Liver (tissue), 3 donors: ENCODE measurements at regions not wholly inside any gene's neighbourhood (a gene's known extent, or its start where the extent isn't known, plus 50 kb on each side); places are given as distances from the start of the nearest gene placed in this dataset.

ENCODE experiments used
- CTCF ChIP-seq: fragments of 150-350 bp; IDR thresholded peaks from 2 replicates; pipeline ENCODE4 v1.5.1; 2017; ENCODE audit warnings: improper control_type of control experiment, low read depth, low read length; ENCODE audit not compliant: missing input control
- JUND ChIP-seq, 2 donors: IDR thresholded peaks; 2 replicates each; pipeline ENCODE4 v1.6.1; 2016; ENCODE audit warnings: antibody characterized with exemption in 2 of 2
- MAX ChIP-seq: IDR thresholded peaks from 2 replicates; pipeline ENCODE4 v1.6.1; 2016; ENCODE audit warnings: antibody characterized with exemption
- RAD21 ChIP-seq, 2 donors: IDR thresholded peaks; 2 replicates each; pipeline ENCODE4 v1.6.1; 2016; ENCODE audit warnings: antibody characterized with exemption in 2 of 2, mild to moderate bottlenecking in 2 of 2
- donor health status: healthy.
- donor health status: healthy.

GRCh38 chr18:78867131-78867530 lies 112.5 kb upstream of the SALL3 start:
- TF ChIP-seq CTCF: no peak
- no peak for TF ChIP-seq RAD21 (IDR thresholded peaks at IDR 0.05)
- no peak for TF ChIP-seq MAX
- TF ChIP-seq JUND (IDR thresholded peaks at IDR 0.05): no peak
